Retinal pigment epithelial cell (primary cell): ENCODE measurements at regions not wholly inside any gene's neighbourhood (a gene's known extent, or its start where the extent isn't known, plus 50 kb on each side); places are given as distances from the start of the nearest gene placed in this dataset.

Experiments used
- DNase-seq: peaks from one replicate; pipeline ENCODE4 v3.0.0-alpha.2; 2010; ENCODE audit warnings: low read depth
- H3K4me3 ChIP-seq: 2 replicates; pipeline ENCODE4 v1.5.1; 2011; ENCODE audit warnings: mild to moderate bottlenecking, low read length, control low read depth, moderate library complexity
- CTCF ChIP-seq: conservative IDR thresholded peaks from 2 replicates; pipeline ENCODE4 v1.5.1; 2011; ENCODE audit warnings: low read depth, low read length, control low read depth, inconsistent platforms

GRCh38 chr13:90627813-90628212, 719.7 kb upstream of the MIR17HG start:
- DNase-seq = no peak
- no peak for TF ChIP-seq CTCF
- H3K4me3 ChIP-seq = no peak overlapping the region

GRCh38 chr13:90628471-90628870, 719.0 kb upstream of the MIR17HG start:
- no peak overlapping the region for H3K4me3 ChIP-seq
- no peak for TF ChIP-seq CTCF
- no peak for DNase-seq

GRCh38 chr13:90630716-90631115, 716.8 kb upstream of the MIR17HG start:
- TF ChIP-seq CTCF = no peak
- no peak for DNase-seq
- no peak overlapping the region for H3K4me3 ChIP-seq

GRCh38 chr13:90632184-90632583, 715.3 kb upstream of the MIR17HG start:
- DNase-seq = no peak
- H3K4me3 ChIP-seq = no peak overlapping the region
- TF ChIP-seq CTCF = no peak

GRCh38 chr13:90633849-90634248, 713.6 kb upstream of the MIR17HG start:
- no peak for DNase-seq
- no peak for TF ChIP-seq CTCF
- no peak overlapping the region for H3K4me3 ChIP-seq

- no peak for DNase-seq
- no peak for TF ChIP-seq CTCF
- H3K4me3 ChIP-seq = no peak overlapping the region
These were observed 706.5 kb upstream of the MIR17HG start for GRCh38 chr13:90640976-90641375.

- DNase-seq = no peak
- TF ChIP-seq CTCF = no peak
- H3K4me3 ChIP-seq = no peak overlapping the region
These were observed 705.6 kb upstream of the MIR17HG start for GRCh38 chr13:90641884-90642283.
